GM13976 (cell line): ENCODE measurements at regions not wholly inside any gene's neighbourhood (a gene's known extent, or its start where the extent isn't known, plus 50 kb on each side); places are given as distances from the start of the nearest gene placed in this dataset.

Source experiments
- DNase-seq: peaks from one replicate; pipeline ENCODE4 v3.0.0; 2012; ENCODE audit warnings: low spot score
- in situ Hi-C: fragments of 300-500 bp; cut with MboI; formaldehyde crosslinking; loops from one replicate; pipeline ENCODE4 v1.12.0; 2022; ENCODE audit warnings: low sequenced_read_pairs, mixed read lengths, inconsistent platforms; ENCODE audit not compliant: unreplicated experiment
- TF ChIP-seq, protein P1 (sequence below): IDR thresholded peaks from 2 replicates; pipeline ENCODE4 v1.5.1; 2012; ENCODE audit warnings: borderline replicate concordance, mild to moderate bottlenecking; ENCODE audit not compliant: insufficient read depth; ENCODE audit errors: extremely low read depth, missing control alignments, control extremely low read depth

DNA sequence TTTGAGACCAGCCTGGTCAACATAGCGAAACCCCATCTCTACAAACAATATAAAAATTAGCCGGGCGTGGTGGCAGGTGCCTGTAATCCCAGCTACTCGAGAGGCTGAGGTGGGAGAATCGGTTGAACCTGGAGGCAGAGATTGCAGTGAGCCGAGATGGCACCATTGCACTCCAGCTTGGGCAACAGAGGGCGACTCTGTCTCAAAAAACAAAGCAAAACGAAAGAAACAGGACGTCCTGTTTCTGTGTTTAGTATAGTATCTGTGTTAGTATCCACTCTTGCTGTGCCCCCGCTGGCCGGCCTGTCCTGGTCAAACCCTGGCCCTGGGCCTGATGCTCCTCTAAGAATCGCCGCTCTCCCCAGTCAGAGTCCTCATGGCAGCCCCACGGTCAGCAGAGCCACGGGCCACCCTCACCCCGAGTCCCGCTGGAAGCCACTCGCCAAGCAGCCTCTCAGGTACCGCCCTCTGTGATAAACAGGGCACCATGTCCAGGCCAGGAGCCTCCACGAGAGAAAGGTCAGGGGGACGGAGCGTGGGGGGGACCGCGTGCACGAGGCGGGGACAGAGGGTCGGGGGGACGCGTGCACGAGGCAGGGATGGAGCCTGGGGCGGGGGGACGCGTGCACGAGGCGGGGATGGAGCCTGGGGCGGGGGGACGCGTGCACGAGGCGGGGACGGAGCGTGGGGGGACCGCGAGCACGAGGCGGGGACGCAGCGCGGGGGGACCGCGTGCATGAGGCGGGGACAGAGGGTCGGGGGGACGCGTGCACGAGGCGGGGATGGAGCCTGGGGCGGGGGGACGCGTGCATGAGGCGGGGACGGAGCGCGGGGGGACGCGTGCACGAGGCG lies 384.5 kb downstream of the SMOC2 start:
- TF ChIP-seq, protein P1, sequence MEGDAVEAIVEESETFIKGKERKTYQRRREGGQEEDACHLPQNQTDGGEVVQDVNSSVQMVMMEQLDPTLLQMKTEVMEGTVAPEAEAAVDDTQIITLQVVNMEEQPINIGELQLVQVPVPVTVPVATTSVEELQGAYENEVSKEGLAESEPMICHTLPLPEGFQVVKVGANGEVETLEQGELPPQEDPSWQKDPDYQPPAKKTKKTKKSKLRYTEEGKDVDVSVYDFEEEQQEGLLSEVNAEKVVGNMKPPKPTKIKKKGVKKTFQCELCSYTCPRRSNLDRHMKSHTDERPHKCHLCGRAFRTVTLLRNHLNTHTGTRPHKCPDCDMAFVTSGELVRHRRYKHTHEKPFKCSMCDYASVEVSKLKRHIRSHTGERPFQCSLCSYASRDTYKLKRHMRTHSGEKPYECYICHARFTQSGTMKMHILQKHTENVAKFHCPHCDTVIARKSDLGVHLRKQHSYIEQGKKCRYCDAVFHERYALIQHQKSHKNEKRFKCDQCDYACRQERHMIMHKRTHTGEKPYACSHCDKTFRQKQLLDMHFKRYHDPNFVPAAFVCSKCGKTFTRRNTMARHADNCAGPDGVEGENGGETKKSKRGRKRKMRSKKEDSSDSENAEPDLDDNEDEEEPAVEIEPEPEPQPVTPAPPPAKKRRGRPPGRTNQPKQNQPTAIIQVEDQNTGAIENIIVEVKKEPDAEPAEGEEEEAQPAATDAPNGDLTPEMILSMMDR, result no peak
- no peak for DNase-seq
- in situ Hi-C loops, result no loop called here

GRCh38 chr6:168823397-168824212 lies 382.6 kb downstream of the SMOC2 start:
- no peak for DNase-seq
- TF ChIP-seq, protein P1, result no peak
- in situ Hi-C loops, result no loop called here

- TF ChIP-seq, protein P1, result no peak
- no peak for DNase-seq
- in situ Hi-C loops, result no loop called here
Observed at GRCh38 chr6:168822376-168822775, 381.4 kb downstream of the SMOC2 start.

DNA sequence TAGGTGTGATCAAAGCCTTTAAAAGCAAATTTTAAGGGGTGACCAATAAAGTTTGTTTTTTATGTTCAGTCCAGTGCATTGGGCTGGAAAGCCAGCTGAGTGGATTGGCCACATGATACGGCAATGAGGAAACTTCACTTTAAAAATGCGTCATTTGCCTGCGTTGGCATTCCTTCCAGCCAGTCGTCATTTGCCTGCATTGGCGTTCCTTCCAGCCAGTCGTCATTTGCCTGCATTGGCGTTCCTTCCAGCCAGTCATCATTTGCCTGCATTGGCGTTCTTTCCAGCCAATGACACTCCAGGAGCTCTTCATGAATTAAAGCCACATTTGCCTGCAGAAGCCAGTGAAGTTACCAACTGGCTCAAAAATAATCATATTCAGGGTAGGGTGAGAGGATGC lies 378.6 kb downstream of the SMOC2 start:
- TF ChIP-seq, protein P1, result no peak
- in situ Hi-C loops, result no loop called here
- no peak for DNase-seq

DNA sequence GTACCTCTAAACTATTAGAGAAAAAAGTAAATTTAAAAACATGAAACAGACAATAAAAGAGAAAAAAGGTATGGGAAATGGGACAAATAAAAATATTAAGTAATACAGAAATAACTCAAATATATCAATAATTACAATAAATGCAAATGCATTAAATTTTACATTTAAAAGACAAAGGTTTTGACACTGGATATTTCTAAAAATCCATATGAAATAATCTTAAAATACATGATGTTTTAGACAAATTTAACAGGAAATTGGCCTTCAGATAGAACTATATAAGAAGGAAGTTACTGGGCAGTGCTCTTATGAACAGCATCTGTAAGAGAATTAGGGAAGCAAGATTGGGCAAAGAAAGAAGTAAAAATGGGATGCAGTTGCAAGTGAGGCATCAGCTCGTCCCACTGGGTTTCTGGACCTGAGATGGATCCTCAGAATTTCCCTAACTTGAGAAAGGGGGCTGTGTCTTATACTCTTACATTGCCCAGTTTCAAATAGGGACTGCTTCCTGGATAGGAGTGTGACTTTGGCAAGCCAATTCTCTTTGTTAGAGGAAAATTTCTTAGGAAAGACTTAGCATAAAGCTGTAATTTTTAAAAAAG lies 376.7 kb downstream of the SMOC2 start:
- DNase-seq, result no peak
- in situ Hi-C loops, result no loop called here
- TF ChIP-seq, protein P1, result no peak

DNA sequence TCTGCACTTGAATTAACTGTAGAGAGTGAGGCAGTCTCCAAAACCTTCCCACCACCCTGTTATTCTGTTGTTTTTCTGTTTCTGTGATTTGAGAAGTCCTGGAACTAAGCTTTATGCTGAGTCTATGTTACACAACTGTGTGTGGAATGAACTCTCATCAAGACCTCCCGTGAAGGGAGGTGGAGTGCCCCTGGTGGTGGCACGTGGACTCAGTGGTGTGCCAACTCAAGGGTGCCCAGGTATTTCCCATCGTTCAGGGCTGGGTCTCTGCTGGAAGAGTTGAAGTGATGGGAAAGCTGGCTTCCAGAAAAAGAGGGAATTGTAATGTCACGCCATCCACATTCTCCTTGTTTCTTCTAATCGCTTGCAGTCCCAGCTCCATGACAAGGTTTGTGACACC lies 374.2 kb downstream of the SMOC2 start:
- no peak for DNase-seq
- in situ Hi-C loops, result no loop called here
- TF ChIP-seq, protein P1, result no peak
